NCI-H748 (cell line): ENCODE measurements at regions not wholly inside any gene's neighbourhood (a gene's known extent, or its start where the extent isn't known, plus 50 kb on each side); places are given as distances from the start of the nearest gene placed in this dataset.
"Not testable (repeated sequence)": the region's sequence is repeated elsewhere in the genome, so short reads cannot be mapped to it uniquely, and the experiment has no call there.

Experiments
- DNase-seq: peaks from one replicate; lab custom pipeline; 2025; ENCODE audit not compliant: unreplicated experiment; lab: John Stamatoyannopoulos, UW

GRCh38 chr16:76797457-76797856 lies 393.5 kb upstream of the MON1B start:
- DNase-seq: no peak

- DNase-seq: no peak
Observed at GRCh38 chr16:76800196-76800595, 390.8 kb upstream of the MON1B start.

GRCh38 chr16:76801357-76801756 lies 389.6 kb upstream of the MON1B start:
- no peak for DNase-seq

- no peak for DNase-seq
Observed at GRCh38 chr16:76816475-76816874, 374.5 kb upstream of the MON1B start.

GRCh38 chr16:76818606-76819181 lies 372.3 kb upstream of the MON1B start:
- no peak for DNase-seq

DNA sequence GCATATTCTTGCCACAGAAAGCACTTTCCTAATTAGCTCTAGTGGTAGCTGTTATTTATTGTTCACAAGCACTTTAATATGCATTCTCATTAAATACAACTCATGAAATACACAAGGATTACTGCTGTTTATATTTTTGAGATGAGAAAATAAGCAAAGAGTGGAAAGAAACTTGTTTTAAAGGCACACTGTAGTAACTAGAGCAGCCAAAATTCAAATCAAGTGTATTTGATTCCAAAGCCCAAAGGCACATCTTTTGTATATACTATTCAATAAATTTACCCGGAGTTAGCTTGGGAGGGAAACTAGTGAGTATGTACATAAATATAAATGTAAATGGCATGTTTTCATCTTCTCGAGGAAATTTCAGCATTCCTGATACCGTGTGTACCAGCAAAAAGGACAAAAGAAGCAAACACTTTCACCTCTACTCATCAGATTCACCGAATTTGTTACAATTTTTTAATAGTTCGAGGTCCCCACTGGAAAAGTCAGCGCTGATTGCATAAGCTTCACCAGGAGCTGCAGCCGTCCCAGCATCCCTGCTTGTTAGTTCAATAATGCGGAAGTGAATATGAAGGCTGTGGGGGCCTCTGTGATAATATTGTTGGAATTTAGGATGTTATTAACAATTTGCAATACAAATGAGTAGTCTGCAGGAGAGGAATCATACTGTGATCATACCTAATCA lies 371.6 kb upstream of the MON1B start:
- DNase-seq: no peak

GRCh38 chr16:76824221-76824620 lies 366.8 kb upstream of the MON1B start:
- DNase-seq: no peak

- no peak for DNase-seq
Observed at GRCh38 chr16:76824791-76825190, 366.2 kb upstream of the MON1B start.

DNA sequence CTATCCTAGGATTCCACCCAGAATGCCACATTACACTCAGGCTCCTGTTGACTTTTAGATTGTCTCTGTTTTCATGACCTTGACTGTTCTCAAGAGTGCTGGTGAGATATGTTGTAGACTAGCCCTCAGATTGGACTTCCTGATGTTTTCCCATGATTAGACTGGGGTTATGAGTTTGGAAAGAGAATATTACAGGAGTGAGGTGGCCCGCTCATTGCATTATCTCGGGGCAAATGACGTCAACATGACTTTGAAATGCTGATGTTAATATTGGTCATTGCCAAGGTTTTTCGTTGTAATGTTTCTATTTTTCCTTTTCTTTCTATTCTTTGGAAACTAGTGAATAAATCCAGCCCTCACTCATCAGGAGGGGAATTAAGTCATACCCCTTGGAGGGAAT lies 355.7 kb upstream of the MON1B start:
- no peak for DNase-seq

- no peak for DNase-seq
Observed at GRCh38 chr16:76835779-76836300, 355.1 kb upstream of the MON1B start.

- DNase-seq: no peak
Observed at GRCh38 chr16:76837872-76838271, 353.1 kb upstream of the MON1B start.

DNA sequence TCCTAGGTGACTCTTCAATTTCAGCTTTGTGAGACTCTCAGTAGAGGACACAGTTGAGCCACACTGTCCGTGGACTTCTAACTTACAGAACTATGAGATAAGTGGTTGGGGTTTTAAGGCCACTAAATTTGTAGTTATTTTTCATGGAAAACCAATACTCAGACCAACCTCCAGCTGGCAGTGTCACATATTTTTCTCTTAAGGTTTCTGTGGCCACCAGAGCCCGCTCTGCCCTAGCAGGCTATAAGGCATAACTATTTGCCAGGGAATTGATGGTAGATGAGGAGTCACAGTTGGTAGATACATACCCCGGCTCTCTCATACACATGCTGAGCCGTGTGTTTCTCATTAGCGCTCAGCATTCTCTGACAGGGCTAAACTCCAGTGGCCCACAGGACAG lies 336.8 kb upstream of the MON1B start:
- DNase-seq: no peak

- no peak for DNase-seq
Observed at GRCh38 chr16:76856112-76856511, 334.9 kb upstream of the MON1B start.

- DNase-seq: no peak
Observed at GRCh38 chr16:76857402-76857801, 333.6 kb upstream of the MON1B start.

- no peak for DNase-seq
Observed at GRCh38 chr16:76862901-76863300, 328.1 kb upstream of the MON1B start.

GRCh38 chr16:76866994-76867393 lies 324.0 kb upstream of the MON1B start:
- DNase-seq: no peak

DNA sequence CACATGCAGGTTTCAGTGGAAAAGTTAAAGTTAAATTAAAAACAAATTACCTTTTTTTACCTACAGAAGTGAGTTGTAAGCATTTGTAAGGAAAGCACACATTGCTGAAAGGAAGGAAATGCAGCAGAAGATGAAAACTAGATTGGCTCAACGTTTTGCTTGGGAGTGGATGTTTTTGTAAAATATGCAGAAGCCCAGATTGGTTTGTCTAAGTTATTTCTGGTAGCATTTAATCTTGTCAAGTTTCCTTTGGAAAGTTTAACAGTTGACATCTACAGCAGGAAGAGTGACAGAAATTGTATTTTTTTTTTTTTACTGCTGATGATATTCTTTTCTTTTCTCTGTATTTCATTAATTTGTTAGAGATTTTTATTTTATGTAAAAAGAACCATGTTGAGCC lies 315.1 kb upstream of the MON1B start:
- no peak for DNase-seq

GRCh38 chr16:76879420-76879819 lies 311.6 kb upstream of the MON1B start:
- peak; percentile 36 for DNase-seq

GRCh38 chr16:76880523-76880922 lies 310.5 kb upstream of the MON1B start:
- DNase-seq: not testable (repeated sequence)

DNA sequence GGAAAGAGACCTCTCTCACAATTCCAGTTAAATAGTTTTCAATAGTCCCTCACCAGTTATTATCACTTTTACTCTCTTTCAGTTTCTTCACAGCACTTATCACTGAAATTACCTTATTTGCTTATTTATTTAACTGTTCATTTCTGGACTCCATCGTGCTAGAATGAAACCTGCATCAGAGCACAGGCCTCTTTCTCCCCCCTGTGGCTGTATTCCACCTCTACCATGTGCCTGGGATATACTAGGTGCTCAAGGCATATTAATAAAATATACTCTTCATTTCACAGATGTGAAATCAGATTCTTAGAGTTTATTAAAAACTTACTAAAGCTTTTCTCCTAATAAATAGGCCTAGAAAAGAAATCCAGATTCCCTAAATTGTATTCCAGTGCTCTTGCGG lies 308.9 kb upstream of the MON1B start:
- DNase-seq: peak; percentile 3

GRCh38 chr16:76883076-76883475 lies 307.9 kb upstream of the MON1B start:
- DNase-seq: no peak

GRCh38 chr16:76885776-76886537 lies 305.0 kb upstream of the MON1B start:
- DNase-seq: no peak
